ENCODE measurements at regions not wholly inside any gene's neighbourhood (a gene's known extent, or its start where the extent isn't known, plus 50 kb on each side); places are given as distances from the start of the nearest gene placed in this dataset.

DNA sequence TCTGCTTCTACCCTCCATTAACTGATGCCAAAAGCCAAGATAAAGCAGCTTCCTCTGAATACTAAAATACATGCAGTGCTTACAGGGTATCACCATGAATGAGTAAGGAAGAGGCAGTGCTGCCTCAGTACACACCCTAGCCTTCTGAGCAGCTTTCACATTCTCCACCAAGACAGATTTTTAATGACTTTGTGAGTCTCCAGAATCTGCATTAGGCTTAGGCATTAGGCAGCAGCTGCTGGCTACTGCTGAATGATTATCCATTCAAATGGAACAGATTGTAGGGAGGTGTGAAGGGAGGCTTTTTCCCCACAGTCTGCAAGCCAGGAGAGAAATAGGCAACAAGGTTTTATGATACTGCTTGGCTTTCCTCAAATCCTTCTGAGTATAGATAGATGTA lies 1226.7 kb upstream of the LRRN3 start:
- Mint-ChIP-seq H3K27me3 (ENCODE audit: unreplicated experiment) (no peaks in the 10 kb centered on the region), H3K36me3 (ENCODE audit: insufficient read depth, unreplicated experiment) (no peaks in the 10 kb centered on the region), H3K4me3 (ENCODE audit: low read depth, unreplicated experiment) (no peak overlapping the region), H3K9me3 (ENCODE audit: low read depth, unreplicated experiment) (peaks cover 4% of the 10 kb centered on the region), H3K4me1 (ENCODE audit: low read depth, unreplicated experiment) (no peaks in the 10 kb centered on the region), H3K27ac (ENCODE audit: unreplicated experiment) (no peak overlapping the region)
- intact Hi-C loops (cut with micrococcal nuclease; ENCODE audit: unreplicated experiment), result no loop called here
- TF ChIP-seq, protein P1, sequence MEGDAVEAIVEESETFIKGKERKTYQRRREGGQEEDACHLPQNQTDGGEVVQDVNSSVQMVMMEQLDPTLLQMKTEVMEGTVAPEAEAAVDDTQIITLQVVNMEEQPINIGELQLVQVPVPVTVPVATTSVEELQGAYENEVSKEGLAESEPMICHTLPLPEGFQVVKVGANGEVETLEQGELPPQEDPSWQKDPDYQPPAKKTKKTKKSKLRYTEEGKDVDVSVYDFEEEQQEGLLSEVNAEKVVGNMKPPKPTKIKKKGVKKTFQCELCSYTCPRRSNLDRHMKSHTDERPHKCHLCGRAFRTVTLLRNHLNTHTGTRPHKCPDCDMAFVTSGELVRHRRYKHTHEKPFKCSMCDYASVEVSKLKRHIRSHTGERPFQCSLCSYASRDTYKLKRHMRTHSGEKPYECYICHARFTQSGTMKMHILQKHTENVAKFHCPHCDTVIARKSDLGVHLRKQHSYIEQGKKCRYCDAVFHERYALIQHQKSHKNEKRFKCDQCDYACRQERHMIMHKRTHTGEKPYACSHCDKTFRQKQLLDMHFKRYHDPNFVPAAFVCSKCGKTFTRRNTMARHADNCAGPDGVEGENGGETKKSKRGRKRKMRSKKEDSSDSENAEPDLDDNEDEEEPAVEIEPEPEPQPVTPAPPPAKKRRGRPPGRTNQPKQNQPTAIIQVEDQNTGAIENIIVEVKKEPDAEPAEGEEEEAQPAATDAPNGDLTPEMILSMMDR (IDR thresholded peaks at IDR 0.05; ENCODE audit: unreplicated experiment), result no peak
- CTCF ChIA-PET, result no interaction called here
- no peak for DNase-seq
- BruUV-seq (replicated peaks), result no TSS peak

DNA sequence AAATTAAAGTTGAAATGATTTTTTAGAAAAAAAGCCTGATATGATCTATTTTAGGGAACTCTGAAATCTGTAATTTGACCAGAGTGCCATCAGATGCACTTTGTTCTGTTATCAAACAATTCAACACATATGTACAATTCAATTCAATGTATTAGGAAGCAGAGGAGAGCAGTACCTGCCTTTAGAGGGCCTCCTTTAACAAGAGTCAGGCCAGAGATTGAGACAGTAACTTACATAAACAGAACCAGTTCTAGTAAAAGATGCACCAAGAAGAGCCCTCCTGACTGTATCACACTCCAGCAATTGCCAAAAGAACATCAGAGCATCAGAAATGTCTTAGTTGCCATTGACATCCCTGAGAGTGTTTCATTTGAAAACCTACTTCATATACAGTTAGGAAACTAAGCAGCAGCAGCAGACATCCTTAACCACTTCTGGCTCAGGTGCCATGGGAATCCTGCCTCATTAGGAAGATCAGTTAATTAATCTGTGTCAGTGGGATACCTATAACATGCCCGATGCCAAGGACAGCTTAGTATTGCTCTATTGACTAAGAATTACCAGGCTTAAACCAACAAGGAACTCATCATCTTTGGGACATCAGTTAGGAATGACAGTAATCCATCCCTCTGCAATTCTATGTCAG lies 1222.6 kb upstream of the LRRN3 start:
- H3K4me3 Mint-ChIP-seq (ENCODE audit: low read depth, unreplicated experiment), result no peak overlapping the region
- H3K27ac Mint-ChIP-seq (ENCODE audit: unreplicated experiment), result no peak overlapping the region
- BruUV-seq (replicated peaks), result no TSS peak
- no peaks in the 10 kb centered on the region for H3K4me1 Mint-ChIP-seq (ENCODE audit: low read depth, unreplicated experiment)
- no peaks in the 10 kb centered on the region for H3K36me3 Mint-ChIP-seq (ENCODE audit: insufficient read depth, unreplicated experiment)
- H3K9me3 Mint-ChIP-seq (ENCODE audit: low read depth, unreplicated experiment), result peaks cover 4% of the 10 kb centered on the region
- CTCF ChIA-PET, result no interaction called here
- H3K27me3 Mint-ChIP-seq (ENCODE audit: unreplicated experiment), result no peaks in the 10 kb centered on the region
- intact Hi-C loops (cut with micrococcal nuclease; ENCODE audit: unreplicated experiment), result no loop called here
- no peak for DNase-seq
- TF ChIP-seq, protein P1 (IDR thresholded peaks at IDR 0.05; ENCODE audit: unreplicated experiment), result no peak

DNA sequence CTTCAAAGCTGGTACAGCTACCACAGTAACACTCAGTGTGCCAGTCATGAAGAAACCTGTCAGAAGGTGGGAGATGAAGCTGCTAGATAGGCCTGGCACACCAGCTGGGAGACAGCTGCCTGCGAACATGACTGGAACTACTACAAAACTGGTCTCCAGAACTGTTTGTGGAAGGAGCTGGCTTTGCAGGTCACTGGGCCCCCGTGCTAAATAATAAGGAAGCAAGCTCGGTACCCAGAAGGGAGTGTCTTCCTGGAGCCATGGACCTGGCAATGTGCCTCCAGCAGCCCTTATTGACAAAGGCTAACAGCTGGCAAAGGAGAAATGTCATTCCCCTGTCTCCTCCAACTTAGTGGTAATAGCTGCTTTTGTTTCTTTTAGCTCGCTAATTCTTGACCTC lies 1217.6 kb upstream of the LRRN3 start:
- H3K27ac Mint-ChIP-seq (ENCODE audit: unreplicated experiment), result no peak overlapping the region
- intact Hi-C loops (cut with micrococcal nuclease; ENCODE audit: unreplicated experiment), result no loop called here
- no peaks in the 10 kb centered on the region for H3K4me1 Mint-ChIP-seq (ENCODE audit: low read depth, unreplicated experiment)
- no TSS peak for BruUV-seq (replicated peaks)
- TF ChIP-seq, protein P1 (IDR thresholded peaks at IDR 0.05; ENCODE audit: unreplicated experiment), result no peak
- no peak for DNase-seq
- H3K27me3 Mint-ChIP-seq (ENCODE audit: unreplicated experiment), result no peaks in the 10 kb centered on the region
- CTCF ChIA-PET, result interaction anchor here (0.6 kb wide), 1 partner anchor 1781 kb away, joined by 3 read pairs; no protein-coding TSS in a partner anchor
- H3K9me3 Mint-ChIP-seq (ENCODE audit: low read depth, unreplicated experiment), result peaks cover 4% of the 10 kb centered on the region
- no peaks in the 10 kb centered on the region for H3K36me3 Mint-ChIP-seq (ENCODE audit: insufficient read depth, unreplicated experiment)
- no peak overlapping the region for H3K4me3 Mint-ChIP-seq (ENCODE audit: low read depth, unreplicated experiment)

DNA sequence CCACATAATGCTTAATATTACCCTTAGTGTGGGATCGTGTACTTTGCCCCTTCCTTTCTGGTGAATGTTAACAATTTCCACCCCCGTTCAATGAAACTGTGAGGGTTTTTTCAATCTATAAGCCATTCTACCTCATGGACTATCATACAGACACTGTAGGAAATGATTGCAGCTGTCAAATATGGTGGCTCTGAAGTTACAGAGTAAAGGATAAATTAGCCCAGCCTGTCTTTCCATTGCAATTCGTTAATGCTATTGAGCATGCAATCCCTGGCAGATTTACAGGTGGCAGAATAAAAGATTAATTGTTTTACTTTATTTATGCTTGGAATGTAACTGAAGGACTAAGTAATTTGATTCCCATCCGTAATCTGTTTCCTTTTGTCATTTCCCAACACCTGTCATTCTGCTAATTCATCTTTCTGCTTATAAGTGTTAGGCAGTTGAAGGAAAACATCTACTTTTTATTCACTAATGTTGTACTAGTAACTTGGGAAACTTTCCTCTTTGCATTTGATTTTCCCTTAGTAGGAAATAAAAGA lies 1211.6 kb upstream of the LRRN3 start:
- H3K36me3 Mint-ChIP-seq (ENCODE audit: insufficient read depth, unreplicated experiment), result no peaks in the 10 kb centered on the region
- H3K27me3 Mint-ChIP-seq (ENCODE audit: unreplicated experiment), result no peaks in the 10 kb centered on the region
- intact Hi-C loops (cut with micrococcal nuclease; ENCODE audit: unreplicated experiment), result no loop called here
- CTCF ChIA-PET, result interaction anchor here (0.7 kb wide), 1 partner anchor 15 kb away, joined by 3 read pairs; no protein-coding TSS in a partner anchor
- TF ChIP-seq, protein P1 (IDR thresholded peaks at IDR 0.05; ENCODE audit: unreplicated experiment), result no peak
- H3K4me3 Mint-ChIP-seq (ENCODE audit: low read depth, unreplicated experiment), result no peak overlapping the region
- peaks cover 3% of the 10 kb centered on the region for H3K9me3 Mint-ChIP-seq (ENCODE audit: low read depth, unreplicated experiment)
- peaks cover 16% of the 10 kb centered on the region for H3K4me1 Mint-ChIP-seq (ENCODE audit: low read depth, unreplicated experiment)
- H3K27ac Mint-ChIP-seq (ENCODE audit: unreplicated experiment), result no peak overlapping the region
- BruUV-seq (replicated peaks), result no TSS peak
- no peak for DNase-seq
